B cell (primary cell): ENCODE measurements at regions not wholly inside any gene's neighbourhood (a gene's known extent, or its start where the extent isn't known, plus 50 kb on each side); places are given as distances from the start of the nearest gene placed in this dataset.

ENCODE experiments used
- ATAC-seq: fragments of 200-7000 bp; cut with Tn5 transposase; one replicate; pipeline ENCODE4 v1.10.0; 2021; ENCODE audit warnings: low read depth, mild to moderate bottlenecking, moderate number of reproducible peaks, moderate library complexity
- CTCF ChIA-PET: fragments of 350-600 bp; sonication (Branson Sonifier 250); formaldehyde crosslinking; loops from one replicate; lab custom pipeline; 2021; ENCODE audit warnings: antibody characterized with exemption, inconsistent platforms; lab: Charles Lee
- POLR2A ChIA-PET: fragments of 350-600 bp; sonication (Branson Sonifier 250); formaldehyde crosslinking; loops from one replicate; lab custom pipeline; 2021; ENCODE audit warnings: antibody characterized with exemption; lab: Charles Lee
- DNase-seq: peaks from one replicate; pipeline ENCODE4 v3.0.0; 2013
- H2AFZ ChIP-seq: 2 replicates; pipeline ENCODE4 v1.6.1; 2012; ENCODE audit warnings: mild to moderate bottlenecking, low read depth, low read length; ENCODE audit not compliant: insufficient read depth, poor library complexity, severe bottlenecking
- H3K27ac ChIP-seq, 2 donors: 1 replicate in 1 of 2; 2 replicates in 1 of 2; pipeline ENCODE4 v1.5.1; 2012 to 2013; ENCODE audit warnings: low read length in 2 of 2, mild to moderate bottlenecking in 2 of 2, moderate library complexity in 1 of 2
- H3K27me3 ChIP-seq, 4 experiments: fragments of 200-600 bp in 1 of 4; sonication (generic) in 1 of 4; replicated peaks in 1 of 4; 1 replicate in 2 of 4; 2 replicates in 2 of 4; pipeline versions ENCODE4 v1.6.1 to v1.7.0; 2013 to 2016; ENCODE audit warnings: low read length in 3 of 4, mild to moderate bottlenecking in 2 of 4, mixed read lengths in 1 of 4, moderate library complexity in 1 of 4; ENCODE audit not compliant: insufficient read depth in 4 of 4, control insufficient read depth in 3 of 4; ENCODE audit errors: control extremely low read depth in 1 of 4
- H3K36me3 ChIP-seq, 2 experiments: replicated peaks in 1 of 2; 1 replicate in 1 of 2; 2 replicates in 1 of 2; pipeline versions ENCODE4 v1.6.1 to v1.7.1; 2013; ENCODE audit warnings: low read length in 1 of 2; ENCODE audit not compliant: insufficient read depth in 2 of 2, control insufficient read depth in 1 of 2; ENCODE audit errors: control extremely low read depth in 1 of 2, extremely low read depth in 1 of 2
- H3K4me1 ChIP-seq, 2 donors: fragments of 200-600 bp in 1 of 2; sonication (generic) in 1 of 2; 1 replicate in 1 of 2; 2 replicates in 1 of 2; pipeline versions ENCODE4 v1.5.1 to v1.6.1; 2013 to 2017; ENCODE audit warnings: low read length in 2 of 2; ENCODE audit not compliant: control insufficient read depth in 2 of 2, insufficient read depth in 2 of 2
- H3K4me2 ChIP-seq: replicated peaks from 2 replicates; pipeline ENCODE3; 2012; ENCODE audit warnings: mild to moderate bottlenecking, low read depth, low read length; ENCODE audit not compliant: poor library complexity, severe bottlenecking
- H3K4me3 ChIP-seq, 5 experiments: fragments of 200-600 bp in 1 of 5; sonication (generic) in 1 of 5; 1 replicate in 3 of 5; 2 replicates in 2 of 5; pipeline versions ENCODE4 v1.5.1 to v1.7.0; 2011 to 2016; ENCODE audit warnings: low read length in 4 of 5, mild to moderate bottlenecking in 4 of 5, low read depth in 2 of 5, control low read depth in 1 of 5, moderate library complexity in 1 of 5; ENCODE audit not compliant: insufficient read depth in 1 of 5; ENCODE audit errors: control extremely low read depth in 1 of 5, extremely low read depth in 1 of 5
- H3K79me2 ChIP-seq: fragments of 200-600 bp; sonication (generic); one replicate; pipeline ENCODE4 v1.6.0; 2016; ENCODE audit warnings: low read length; ENCODE audit not compliant: control insufficient read depth, insufficient read depth
- H3K9ac ChIP-seq: fragments of 200-600 bp; sonication (generic); 2 replicates; pipeline ENCODE4 v1.6.1; 2017; ENCODE audit warnings: mild to moderate bottlenecking, low read length, moderate library complexity
- H3K9me3 ChIP-seq, 3 donors: one replicate each; pipeline versions ENCODE4 v1.6.1 to v1.7.1; 2013; ENCODE audit warnings: low read length in 2 of 3; ENCODE audit not compliant: control insufficient read depth in 2 of 3, insufficient read depth in 1 of 3; ENCODE audit errors: control extremely low read depth in 1 of 3
- H4K20me1 ChIP-seq: 2 replicates; pipeline ENCODE4 v1.6.0; 2012; ENCODE audit warnings: mild to moderate bottlenecking, low read length; ENCODE audit not compliant: insufficient read depth, control insufficient read depth, poor library complexity, severe bottlenecking
- H3K27ac Mint-ChIP-seq: one replicate; pipeline ENCODE4 v1.8.0; 2021; ENCODE audit warnings: mixed read lengths
- H3K27me3 Mint-ChIP-seq: one replicate; pipeline ENCODE4 v1.8.0; 2021; ENCODE audit warnings: mixed read lengths
- H3K4me1 Mint-ChIP-seq: one replicate; pipeline ENCODE4 v1.8.0; 2021; ENCODE audit warnings: mixed read lengths
- H3K4me3 Mint-ChIP-seq: one replicate; pipeline ENCODE4 v1.8.0; 2021; ENCODE audit warnings: mixed read lengths
- H3K9me3 Mint-ChIP-seq: one replicate; pipeline ENCODE4 v1.8.0; 2022; ENCODE audit warnings: mixed read lengths; ENCODE audit not compliant: insufficient read depth
- EZH2 ChIP-seq: IDR thresholded peaks from 2 replicates; pipeline ENCODE4 v1.6.1; 2012; ENCODE audit warnings: borderline replicate concordance, low read depth, mild to moderate bottlenecking, moderate library complexity, low read length; ENCODE audit not compliant: insufficient read depth, poor library complexity, severe bottlenecking
- WGBS: methylation state at CpG from one replicate; pipeline ENCODE4 v1.1.5; 2013; ENCODE audit warnings: missing lambda C conversion rate; ENCODE audit not compliant: insufficient coverage; 5-methylcytosine and 5-hydroxymethylcytosine counted together
- intact Hi-C: fragments of 100-400 bp; cut with micrococcal nuclease; formaldehyde crosslinking; loops from one replicate; pipeline ENCODE4 v1.10.0; 2022
- TF ChIP-seq, protein P1 (sequence below): fragments of 200-600 bp; IDR thresholded peaks from one replicate; pipeline ENCODE4 v1.8.0; 2022; ENCODE audit warnings: antibody characterized with exemption, mild to moderate bottlenecking

DNA sequence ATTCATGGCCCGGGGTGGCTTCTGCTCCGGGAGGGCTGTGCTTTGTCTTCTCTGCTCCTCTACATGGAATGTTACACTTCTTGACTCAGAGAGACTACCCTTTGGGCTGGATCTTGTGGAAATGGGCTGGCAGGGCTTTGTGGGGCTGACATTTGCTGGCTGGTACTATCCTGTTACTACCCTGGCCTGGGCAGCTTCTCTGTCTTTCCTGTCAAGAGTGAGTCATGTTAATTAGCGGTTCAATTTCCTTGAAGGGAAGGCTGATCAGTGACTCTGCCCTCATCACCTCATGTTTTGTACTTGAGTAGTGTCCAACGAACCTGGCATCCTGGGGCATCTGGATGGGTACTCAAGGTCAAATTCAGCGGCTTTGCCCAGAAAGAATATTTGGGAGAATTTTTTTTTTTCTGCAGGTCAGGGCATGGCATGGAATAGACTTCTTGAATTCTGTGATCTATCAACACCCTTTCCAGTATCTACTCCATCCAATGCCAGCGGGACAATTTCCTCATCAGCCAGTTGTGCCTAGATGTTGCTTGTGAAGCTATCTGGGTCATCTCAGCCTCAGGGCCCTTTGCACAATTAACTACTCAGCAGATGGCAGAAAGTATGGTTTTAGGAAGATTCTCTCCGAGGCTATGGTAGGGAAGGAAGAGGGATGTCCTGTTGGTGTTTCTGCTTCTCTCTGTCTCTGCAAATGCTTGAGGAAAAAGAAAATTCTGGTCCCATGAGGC is 140.5 kb upstream of the PLET1 start:
- no peaks in the 10 kb centered on the region for H3K4me1 Mint-ChIP-seq
- POLR2A ChIA-PET = no interaction called here
- CTCF ChIA-PET = no interaction called here

DNA sequence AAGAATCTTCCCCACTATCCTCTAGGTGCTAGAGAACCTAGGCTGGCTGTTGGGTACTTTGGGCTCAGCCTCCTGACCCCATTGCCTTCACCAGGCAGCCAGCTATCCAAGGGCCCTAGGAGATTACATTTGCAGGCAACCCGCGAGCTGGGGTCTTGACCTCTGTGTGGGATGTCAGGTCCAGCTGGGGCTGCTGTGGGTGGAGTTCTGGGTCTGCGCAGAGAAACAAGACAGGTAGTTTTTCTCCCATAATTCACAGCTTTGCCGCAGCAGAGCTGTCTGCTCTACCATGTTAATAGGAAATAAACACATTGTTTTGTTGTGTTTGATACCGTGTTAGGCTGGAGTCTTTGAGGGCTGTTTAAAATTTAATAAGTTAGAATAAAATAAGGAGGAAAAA is 142.8 kb upstream of the PLET1 start:
- TF ChIP-seq, protein P1, sequence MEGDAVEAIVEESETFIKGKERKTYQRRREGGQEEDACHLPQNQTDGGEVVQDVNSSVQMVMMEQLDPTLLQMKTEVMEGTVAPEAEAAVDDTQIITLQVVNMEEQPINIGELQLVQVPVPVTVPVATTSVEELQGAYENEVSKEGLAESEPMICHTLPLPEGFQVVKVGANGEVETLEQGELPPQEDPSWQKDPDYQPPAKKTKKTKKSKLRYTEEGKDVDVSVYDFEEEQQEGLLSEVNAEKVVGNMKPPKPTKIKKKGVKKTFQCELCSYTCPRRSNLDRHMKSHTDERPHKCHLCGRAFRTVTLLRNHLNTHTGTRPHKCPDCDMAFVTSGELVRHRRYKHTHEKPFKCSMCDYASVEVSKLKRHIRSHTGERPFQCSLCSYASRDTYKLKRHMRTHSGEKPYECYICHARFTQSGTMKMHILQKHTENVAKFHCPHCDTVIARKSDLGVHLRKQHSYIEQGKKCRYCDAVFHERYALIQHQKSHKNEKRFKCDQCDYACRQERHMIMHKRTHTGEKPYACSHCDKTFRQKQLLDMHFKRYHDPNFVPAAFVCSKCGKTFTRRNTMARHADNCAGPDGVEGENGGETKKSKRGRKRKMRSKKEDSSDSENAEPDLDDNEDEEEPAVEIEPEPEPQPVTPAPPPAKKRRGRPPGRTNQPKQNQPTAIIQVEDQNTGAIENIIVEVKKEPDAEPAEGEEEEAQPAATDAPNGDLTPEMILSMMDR = no peak
- no peak for TF ChIP-seq EZH2
- no peak overlapping the region for H3K4me3 Mint-ChIP-seq
- CTCF ChIA-PET = no interaction called here
- H3K27ac ChIP-seq = no peak overlapping the region
- intact Hi-C loops = no loop called here
- peaks cover under 1% of the 10 kb centered on the region for H3K27me3 Mint-ChIP-seq
- H2AFZ ChIP-seq = no peak overlapping the region
- H3K9me3 ChIP-seq = no peaks in the 10 kb centered on the region
- H3K27me3 ChIP-seq = peaks cover 0 to 9% (median 0%) of the 10 kb centered on the region in 4 experiments
- H3K4me1 ChIP-seq = no peaks in the 10 kb centered on the region
- no CpG with 5 or more reads among the region's 5 CpGs for WGBS
- POLR2A ChIA-PET = no interaction called here
- no peak for ATAC-seq
- no peak for DNase-seq
- H4K20me1 ChIP-seq = no peaks in the 10 kb centered on the region
- H3K27ac Mint-ChIP-seq = no peak overlapping the region
- no peak overlapping the region for H3K9ac ChIP-seq
- H3K9me3 Mint-ChIP-seq = no peaks in the 10 kb centered on the region
- no peaks in the 10 kb centered on the region for H3K4me1 Mint-ChIP-seq
- H3K79me2 ChIP-seq = no peaks in the 10 kb centered on the region
- no peak overlapping the region for H3K4me3 ChIP-seq
- no peaks in the 10 kb centered on the region for H3K36me3 ChIP-seq
- H3K4me2 ChIP-seq = no peak overlapping the region

More for the DNA sequence above, 140.5 kb upstream of the PLET1 start:
- intact Hi-C loops = no loop called here
- DNase-seq (no peak), ATAC-seq (no peak)
- Histone ChIP-seq H3K4me3 (no peak overlapping the region), H3K36me3 (no peaks in the 10 kb centered on the region), H4K20me1 (no peaks in the 10 kb centered on the region), H3K9ac (no peak overlapping the region), H3K27me3 (peaks cover 0 to 9% (median 0%) of the 10 kb centered on the region in 4 experiments), H3K27ac (no peak overlapping the region), H3K4me1 (no peaks in the 10 kb centered on the region), H2AFZ (no peak overlapping the region), H3K4me2 (no peak overlapping the region), H3K79me2 (no peaks in the 10 kb centered on the region), H3K9me3 (no peaks in the 10 kb centered on the region)
- H3K27ac Mint-ChIP-seq = no peak overlapping the region
- no peaks in the 10 kb centered on the region for H3K9me3 Mint-ChIP-seq
- peaks cover 3% of the 10 kb centered on the region for H3K27me3 Mint-ChIP-seq
- TF ChIP-seq, protein P1 = no peak
- no peak for TF ChIP-seq EZH2
- no peak overlapping the region for H3K4me3 Mint-ChIP-seq
- 95% methylated on average over 4 of the region's 7 CpGs for WGBS
